ENCODE measurements at regions not wholly inside any gene's neighbourhood (a gene's known extent, or its start where the extent isn't known, plus 50 kb on each side); places are given as distances from the start of the nearest gene placed in this dataset.

DNA sequence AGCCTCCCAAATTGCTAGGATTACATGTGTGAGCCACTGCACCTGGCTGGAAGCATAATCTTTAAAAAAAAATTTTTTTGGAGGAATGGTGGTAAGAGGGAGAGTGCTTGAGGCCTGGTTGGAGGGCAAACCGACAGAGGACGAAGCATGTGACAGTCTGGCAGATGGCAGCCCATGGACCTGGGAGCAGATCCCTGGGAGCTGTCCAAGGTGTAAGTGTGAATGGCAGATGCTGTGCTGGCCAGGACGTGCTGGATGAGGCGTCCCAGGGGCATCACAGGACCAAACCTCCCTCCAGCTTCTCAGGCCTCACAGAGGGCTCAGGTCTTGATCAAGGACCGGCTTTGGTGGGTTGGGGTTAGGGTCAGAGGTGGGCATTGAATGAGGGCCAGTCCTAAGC lies 128.4 kb upstream of the NCOR2 start:
- no peaks in the 10 kb centered on the region for H3K36me3 ChIP-seq (replicated peaks; ENCODE audit: low read depth, low read length)
- H2AFZ ChIP-seq (ENCODE audit: low read depth, low read length), result no peak overlapping the region
- H3K4me1 ChIP-seq (ENCODE audit: low read length), result no peaks in the 10 kb centered on the region
- 0 out of 2 replicates have a peak, but pooled peaks cover 12% of the 10 kb centered on the region for H3K9me3 ChIP-seq (ENCODE audit: insufficient read depth, low read length)
- no peak overlapping the region for H3K9ac ChIP-seq (ENCODE audit: low read length)
- no peaks in the 10 kb centered on the region for H3K79me2 ChIP-seq (ENCODE audit: low read length)
- H3K4me2 ChIP-seq (ENCODE audit: low read length), result no peak overlapping the region
- H3K27ac ChIP-seq (ENCODE audit: low read length), result no peak overlapping the region
- no peak overlapping the region for H3K4me3 ChIP-seq (ENCODE audit: low read length)
- H3K27me3 ChIP-seq (ENCODE audit: low read depth, low read length), result peaks cover 63% of the 10 kb centered on the region
- H4K20me1 ChIP-seq (ENCODE audit: insufficient read depth, low read length), result no peaks in the 10 kb centered on the region
- no peak for TF ChIP-seq EZH2phosphoT487 (IDR thresholded peaks at IDR 0.05; ENCODE audit: low read depth)

GRCh38 chr12:124694846-124695497 lies 127.6 kb upstream of the NCOR2 start:
- no peak overlapping the region for H3K27ac ChIP-seq (ENCODE audit: low read length)
- TF ChIP-seq CTCF (IDR thresholded peaks at IDR 0.05; ENCODE audit: low read depth, low read length) (no peak), EZH2phosphoT487 (IDR thresholded peaks at IDR 0.05; ENCODE audit: low read depth) (no peak)
- H4K20me1 ChIP-seq (ENCODE audit: insufficient read depth, low read length), result no peaks in the 10 kb centered on the region
- no peaks in the 10 kb centered on the region for H3K79me2 ChIP-seq (ENCODE audit: low read length)
- H3K4me1 ChIP-seq (ENCODE audit: low read length), result no peaks in the 10 kb centered on the region
- H3K9me3 ChIP-seq (ENCODE audit: insufficient read depth, low read length), result 0 out of 2 replicates have a peak, but pooled peaks cover 12% of the 10 kb centered on the region
- peaks cover 66% of the 10 kb centered on the region for H3K27me3 ChIP-seq (ENCODE audit: low read depth, low read length)
- H3K36me3 ChIP-seq (replicated peaks; ENCODE audit: low read depth, low read length), result no peaks in the 10 kb centered on the region
- no peak overlapping the region for H3K4me3 ChIP-seq (ENCODE audit: low read length)
- H2AFZ ChIP-seq (ENCODE audit: low read depth, low read length), result no peak overlapping the region
- H3K4me2 ChIP-seq (ENCODE audit: low read length), result no peak overlapping the region
- no peak overlapping the region for H3K9ac ChIP-seq (ENCODE audit: low read length)

DNA sequence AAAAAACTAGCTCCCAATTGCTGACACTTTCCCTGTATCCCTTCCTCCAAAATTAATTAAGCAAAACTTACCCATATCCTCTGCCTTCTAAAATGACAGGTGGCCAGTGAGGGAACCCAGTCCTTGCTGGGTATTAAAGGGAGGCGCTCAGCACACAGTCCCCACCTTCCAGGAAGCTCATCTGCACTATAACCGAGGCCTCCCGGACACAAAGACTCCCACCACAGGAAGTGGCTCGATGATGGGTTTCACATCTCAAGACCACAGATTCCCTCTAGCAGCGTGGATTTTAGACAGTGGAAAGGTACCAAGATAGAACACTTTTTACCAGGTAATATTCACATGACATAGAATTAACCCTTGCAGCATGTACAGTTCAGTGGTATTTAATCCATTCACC lies 126.8 kb upstream of the NCOR2 start:
- Histone ChIP-seq H3K4me2 (ENCODE audit: low read length) (no peak overlapping the region), H3K27ac (ENCODE audit: low read length) (no peak overlapping the region), H3K9ac (ENCODE audit: low read length) (no peak overlapping the region), H3K36me3 (replicated peaks; ENCODE audit: low read depth, low read length) (no peaks in the 10 kb centered on the region), H3K79me2 (ENCODE audit: low read length) (no peaks in the 10 kb centered on the region), H3K4me3 (ENCODE audit: low read length) (no peak overlapping the region), H2AFZ (ENCODE audit: low read depth, low read length) (no peak overlapping the region), H4K20me1 (ENCODE audit: insufficient read depth, low read length) (no peaks in the 10 kb centered on the region), H3K4me1 (ENCODE audit: low read length) (no peaks in the 10 kb centered on the region), H3K27me3 (ENCODE audit: low read depth, low read length) (peaks cover 58% of the 10 kb centered on the region), H3K9me3 (ENCODE audit: insufficient read depth, low read length) (0 out of 2 replicates have a peak, but pooled peaks cover 12% of the 10 kb centered on the region)
- TF ChIP-seq EZH2phosphoT487 (IDR thresholded peaks at IDR 0.05; ENCODE audit: low read depth) (no peak), CTCF (IDR thresholded peaks at IDR 0.05; ENCODE audit: low read depth, low read length) (no peak)

- Histone ChIP-seq H4K20me1 (ENCODE audit: insufficient read depth, low read length) (no peaks in the 10 kb centered on the region), H3K4me1 (ENCODE audit: low read length) (no peaks in the 10 kb centered on the region), H3K4me3 (ENCODE audit: low read length) (no peak overlapping the region), H3K4me2 (ENCODE audit: low read length) (no peak overlapping the region), H3K9ac (ENCODE audit: low read length) (no peak overlapping the region), H3K36me3 (replicated peaks; ENCODE audit: low read depth, low read length) (no peaks in the 10 kb centered on the region), H3K79me2 (ENCODE audit: low read length) (no peaks in the 10 kb centered on the region), H3K9me3 (ENCODE audit: insufficient read depth, low read length) (0 out of 2 replicates have a peak, but pooled peaks cover 12% of the 10 kb centered on the region), H3K27me3 (ENCODE audit: low read depth, low read length) (peaks cover 53% of the 10 kb centered on the region), H2AFZ (ENCODE audit: low read depth, low read length) (no peak overlapping the region), H3K27ac (ENCODE audit: low read length) (no peak overlapping the region)
- TF ChIP-seq CTCF (IDR thresholded peaks at IDR 0.05; ENCODE audit: low read depth, low read length) (no peak), EZH2phosphoT487 (IDR thresholded peaks at IDR 0.05; ENCODE audit: low read depth) (no peak)
Observed at GRCh38 chr12:124693111-124693723, 125.8 kb upstream of the NCOR2 start.
